Testis (tissue), 2 donors: ENCODE measurements at regions not wholly inside any gene's neighbourhood (a gene's known extent, or its start where the extent isn't known, plus 50 kb on each side); places are given as distances from the start of the nearest gene placed in this dataset.

Experiments used
- DNase-seq: peaks from one replicate; pipeline ENCODE4 v3.0.0-alpha.2; 2019
- H3K27ac ChIP-seq, 2 donors: fragments of 200-600 bp; sonication (generic); one replicate each; pipeline ENCODE4 v1.5.1; 2019
- H3K27me3 ChIP-seq: fragments of 200-600 bp; sonication (generic); one replicate; pipeline ENCODE4 v1.5.1; 2019
- H3K36me3 ChIP-seq: fragments of 200-600 bp; sonication (generic); one replicate; pipeline ENCODE4 v1.5.1; 2017; ENCODE audit warnings: low read depth; ENCODE audit errors: missing control alignments
- H3K4me1 ChIP-seq: fragments of 200-600 bp; sonication (generic); one replicate; pipeline ENCODE4 v1.5.1; 2019
- H3K4me3 ChIP-seq, 2 donors: fragments of 200-600 bp; sonication (generic); one replicate each; pipeline ENCODE4 v1.5.1; 2017 to 2019
- H3K9me3 ChIP-seq: fragments of 200-600 bp; sonication (generic); one replicate; pipeline ENCODE4 v1.5.1; 2017
- POLR2A ChIP-seq: fragments of 450-650 bp; IDR thresholded peaks from one replicate; pipeline ENCODE4 v1.6.1; 2017; ENCODE audit warnings: antibody characterized with exemption, mild to moderate bottlenecking, moderate library complexity
- WGBS, 2 donors: methylation state at CpG; one replicate each; pipeline ENCODE4 v1.1.5; 2018; 5-methylcytosine and 5-hydroxymethylcytosine counted together
- intact Hi-C: fragments of 100-400 bp; cut with DNase I; formaldehyde crosslinking; loops from one replicate; pipeline ENCODE4 v1.15.1; 2023; ENCODE audit warnings: low total_unique reads
- TF ChIP-seq, protein P1 (sequence below), 3 experiments: fragments of 450-650 bp in 2 of 3; fragments of 200-600 bp in 1 of 3; sonication (generic) in 1 of 3; IDR thresholded peaks; one replicate each; pipeline ENCODE4 v1.5.1; 2016 to 2019; ENCODE audit warnings: antibody characterized with exemption in 3 of 3, mild to moderate bottlenecking in 2 of 3, moderate library complexity in 1 of 3

DNA sequence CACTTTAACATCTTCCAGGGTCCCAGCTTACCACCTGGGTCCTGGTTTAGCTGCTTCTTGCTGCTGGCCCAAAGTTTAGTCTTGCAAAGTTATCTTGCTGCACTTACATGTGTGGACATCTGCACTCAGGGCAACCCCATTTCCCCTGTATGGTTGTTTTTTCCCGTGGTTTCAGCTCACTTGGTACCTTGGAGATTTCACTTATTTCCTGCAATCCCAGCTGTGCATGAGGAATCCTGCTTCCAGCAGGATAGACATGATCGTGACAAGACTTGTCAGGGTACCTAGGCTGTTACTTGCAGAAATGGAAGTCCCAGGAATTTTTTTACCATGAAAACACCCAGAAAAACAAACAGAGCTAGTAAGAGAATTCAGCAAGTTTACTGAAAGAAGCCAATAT is 95.9 kb upstream of the LEP start:
- Histone ChIP-seq H3K4me3 (no peak overlapping the region), H3K27me3 (no peaks in the 10 kb centered on the region), H3K9me3 (no peaks in the 10 kb centered on the region), H3K36me3 (no peaks in the 10 kb centered on the region), H3K4me1 (no peaks in the 10 kb centered on the region), H3K27ac (no peak overlapping the region)
- 58 to 67% methylated on average over 2 of the region's 2 CpGs for WGBS, 2 donors
- DNase-seq, result no peak
- TF ChIP-seq POLR2A, result no peak
- intact Hi-C loops, result no loop called here

DNA sequence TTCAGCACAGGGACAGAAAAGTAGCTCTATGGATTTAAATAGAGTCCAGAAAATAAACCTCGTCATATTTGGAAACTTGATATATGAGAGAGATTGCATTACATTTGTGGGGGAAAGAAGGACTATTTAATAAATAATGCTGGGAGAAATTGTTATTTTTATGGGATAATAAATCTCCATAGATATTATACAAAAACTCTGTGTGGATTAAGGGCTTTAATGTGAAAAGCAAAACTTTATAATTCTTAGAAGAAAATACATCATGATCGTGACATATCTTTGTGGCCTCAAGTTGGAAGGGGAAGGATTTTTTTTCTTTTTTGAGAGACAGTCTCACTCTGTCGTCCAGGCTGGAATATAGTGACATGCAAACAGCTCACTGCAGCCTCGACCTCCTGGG is 95.0 kb upstream of the LEP start:
- TF ChIP-seq POLR2A, result no peak
- TF ChIP-seq, protein P1, sequence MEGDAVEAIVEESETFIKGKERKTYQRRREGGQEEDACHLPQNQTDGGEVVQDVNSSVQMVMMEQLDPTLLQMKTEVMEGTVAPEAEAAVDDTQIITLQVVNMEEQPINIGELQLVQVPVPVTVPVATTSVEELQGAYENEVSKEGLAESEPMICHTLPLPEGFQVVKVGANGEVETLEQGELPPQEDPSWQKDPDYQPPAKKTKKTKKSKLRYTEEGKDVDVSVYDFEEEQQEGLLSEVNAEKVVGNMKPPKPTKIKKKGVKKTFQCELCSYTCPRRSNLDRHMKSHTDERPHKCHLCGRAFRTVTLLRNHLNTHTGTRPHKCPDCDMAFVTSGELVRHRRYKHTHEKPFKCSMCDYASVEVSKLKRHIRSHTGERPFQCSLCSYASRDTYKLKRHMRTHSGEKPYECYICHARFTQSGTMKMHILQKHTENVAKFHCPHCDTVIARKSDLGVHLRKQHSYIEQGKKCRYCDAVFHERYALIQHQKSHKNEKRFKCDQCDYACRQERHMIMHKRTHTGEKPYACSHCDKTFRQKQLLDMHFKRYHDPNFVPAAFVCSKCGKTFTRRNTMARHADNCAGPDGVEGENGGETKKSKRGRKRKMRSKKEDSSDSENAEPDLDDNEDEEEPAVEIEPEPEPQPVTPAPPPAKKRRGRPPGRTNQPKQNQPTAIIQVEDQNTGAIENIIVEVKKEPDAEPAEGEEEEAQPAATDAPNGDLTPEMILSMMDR (IDR thresholded peaks at IDR 0.05), result no peak

GRCh38 chr7:128148676-128149075 is 92.4 kb upstream of the LEP start:
- Histone ChIP-seq H3K4me1 (no peaks in the 10 kb centered on the region), H3K9me3 (no peaks in the 10 kb centered on the region), H3K27me3 (no peaks in the 10 kb centered on the region), H3K27ac (no peak overlapping the region), H3K36me3 (no peaks in the 10 kb centered on the region), H3K4me3 (no peak overlapping the region)
- WGBS, 2 donors, result 43 to 58% methylated on average over 4 of the region's 4 CpGs
- TF ChIP-seq, protein P1 (IDR thresholded peaks at IDR 0.05), result no peak
- no peak for TF ChIP-seq POLR2A
- DNase-seq, result no peak
- intact Hi-C loops, result no loop called here

More for the DNA sequence above, 95.0 kb upstream of the LEP start:
- H3K27me3 ChIP-seq, result no peaks in the 10 kb centered on the region
- no peak for DNase-seq
- no peak overlapping the region for H3K4me3 ChIP-seq
- WGBS, 2 donors, result 64 to 72% methylated on average over 4 of the region's 4 CpGs
- no peak overlapping the region for H3K27ac ChIP-seq
- intact Hi-C loops, result no loop called here
- H3K36me3 ChIP-seq, result no peaks in the 10 kb centered on the region
- H3K9me3 ChIP-seq, result no peaks in the 10 kb centered on the region
- H3K4me1 ChIP-seq, result no peaks in the 10 kb centered on the region

- H3K27me3 ChIP-seq, result no peaks in the 10 kb centered on the region
- no peak for DNase-seq
- H3K9me3 ChIP-seq, result no peaks in the 10 kb centered on the region
- no peaks in the 10 kb centered on the region for H3K4me1 ChIP-seq
- H3K36me3 ChIP-seq, result no peaks in the 10 kb centered on the region
- TF ChIP-seq, protein P1 (IDR thresholded peaks at IDR 0.05), result no peak
- no peak for TF ChIP-seq POLR2A
- H3K4me3 ChIP-seq, result no peak overlapping the region
- 89 to 92% methylated on average over 7 of the region's 7 CpGs for WGBS, 2 donors
- intact Hi-C loops, result no loop called here
- H3K27ac ChIP-seq, result no peak overlapping the region
These were observed 90.7 kb upstream of the LEP start for GRCh38 chr7:128150223-128150865.

DNA sequence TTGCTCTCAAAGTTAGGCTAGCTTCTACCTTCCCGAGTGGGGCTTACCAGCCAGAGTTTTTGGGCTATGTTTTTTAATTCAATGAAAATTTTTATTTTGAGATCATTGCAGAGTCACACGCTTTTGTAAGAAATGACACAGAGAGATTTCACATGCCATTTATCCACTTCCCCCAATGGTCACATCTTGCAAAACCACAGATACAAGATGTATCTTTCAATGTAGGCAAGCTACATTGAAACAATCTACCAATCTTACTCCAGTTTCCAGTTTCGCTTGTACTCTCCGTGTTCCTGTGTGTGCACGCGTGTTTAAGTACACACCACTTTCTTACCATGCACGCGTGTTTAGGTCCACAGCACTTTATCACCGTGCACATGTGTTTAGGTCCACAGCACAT is 89.4 kb upstream of the LEP start:
- WGBS, 2 donors, result 93 to 94% methylated on average over 9 of the region's 9 CpGs
- DNase-seq, result no peak
- Histone ChIP-seq H3K36me3 (no peaks in the 10 kb centered on the region), H3K27me3 (no peaks in the 10 kb centered on the region), H3K9me3 (no peaks in the 10 kb centered on the region), H3K4me1 (no peaks in the 10 kb centered on the region), H3K4me3 (no peak overlapping the region), H3K27ac (no peak overlapping the region)
- intact Hi-C loops, result no loop called here
- TF ChIP-seq, protein P1 (IDR thresholded peaks at IDR 0.05), result no peak
- no peak for TF ChIP-seq POLR2A
